Neural progenitor cell (in vitro differentiated cells): ENCODE measurements at regions not wholly inside any gene's neighbourhood (a gene's known extent, or its start where the extent isn't known, plus 50 kb on each side); places are given as distances from the start of the nearest gene placed in this dataset.

Experiments used
- EZH2phosphoT487 ChIP-seq: fragments of 200-600 bp; sonication (generic); IDR thresholded peaks from 2 replicates; pipeline ENCODE4 v1.6.1; 2017; ENCODE audit warnings: antibody characterized with exemption
- TF ChIP-seq, protein P1 (sequence below): fragments of 200-600 bp; sonication (generic); IDR thresholded peaks from 2 replicates; pipeline ENCODE4 v1.5.1; 2017; ENCODE audit warnings: antibody characterized with exemption, mild to moderate bottlenecking

DNA sequence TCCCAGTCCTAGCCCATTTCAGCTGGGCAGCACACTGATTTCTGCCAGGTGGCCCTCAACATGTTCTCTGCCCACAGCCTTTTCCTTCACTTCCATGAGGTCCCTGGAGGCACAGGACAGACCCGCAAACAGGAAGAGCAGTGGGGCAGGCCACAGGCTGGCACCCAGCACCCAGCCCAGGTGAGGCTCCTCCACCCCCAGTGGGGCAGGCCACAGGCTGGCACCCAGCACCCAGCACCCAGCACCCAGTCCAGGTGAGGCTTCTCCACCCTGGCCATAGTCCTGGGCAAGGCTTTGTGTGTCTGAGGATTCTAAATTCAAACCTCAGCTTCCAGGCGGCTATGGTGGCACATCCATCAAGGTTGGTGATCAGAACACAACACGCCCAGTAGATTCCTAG is 1413.0 kb downstream of the BRD1 start:
- TF ChIP-seq, protein P1, sequence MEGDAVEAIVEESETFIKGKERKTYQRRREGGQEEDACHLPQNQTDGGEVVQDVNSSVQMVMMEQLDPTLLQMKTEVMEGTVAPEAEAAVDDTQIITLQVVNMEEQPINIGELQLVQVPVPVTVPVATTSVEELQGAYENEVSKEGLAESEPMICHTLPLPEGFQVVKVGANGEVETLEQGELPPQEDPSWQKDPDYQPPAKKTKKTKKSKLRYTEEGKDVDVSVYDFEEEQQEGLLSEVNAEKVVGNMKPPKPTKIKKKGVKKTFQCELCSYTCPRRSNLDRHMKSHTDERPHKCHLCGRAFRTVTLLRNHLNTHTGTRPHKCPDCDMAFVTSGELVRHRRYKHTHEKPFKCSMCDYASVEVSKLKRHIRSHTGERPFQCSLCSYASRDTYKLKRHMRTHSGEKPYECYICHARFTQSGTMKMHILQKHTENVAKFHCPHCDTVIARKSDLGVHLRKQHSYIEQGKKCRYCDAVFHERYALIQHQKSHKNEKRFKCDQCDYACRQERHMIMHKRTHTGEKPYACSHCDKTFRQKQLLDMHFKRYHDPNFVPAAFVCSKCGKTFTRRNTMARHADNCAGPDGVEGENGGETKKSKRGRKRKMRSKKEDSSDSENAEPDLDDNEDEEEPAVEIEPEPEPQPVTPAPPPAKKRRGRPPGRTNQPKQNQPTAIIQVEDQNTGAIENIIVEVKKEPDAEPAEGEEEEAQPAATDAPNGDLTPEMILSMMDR: no peak
- no peak for TF ChIP-seq EZH2phosphoT487
